SK-N-SH treated with all-trans-retinoic acid at 6 μM for 48 hours (cell line): ENCODE measurements at regions not wholly inside any gene's neighbourhood (a gene's known extent, or its start where the extent isn't known, plus 50 kb on each side); places are given as distances from the start of the nearest gene placed in this dataset.

Experiments
- ATAC-seq: fragments of 200-7000 bp; cut with Tn5 transposase; 3 replicates; pipeline ENCODE4 v1.9.1; 2020; ENCODE audit warnings: mild to moderate bottlenecking, moderate library complexity
- ARNTL ChIP-seq: fragments of 450-650 bp; formaldehyde crosslinking; IDR thresholded peaks from 2 replicates; pipeline ENCODE4 v1.5.0; 2020; ENCODE audit warnings: low read depth, mild to moderate bottlenecking, moderate library complexity, borderline replicate concordance
- BACH2 ChIP-seq: fragments of 250-450 bp; sonication (Bioruptor Pico); IDR thresholded peaks from 2 replicates; pipeline ENCODE4 v1.9.0; 2021; ENCODE audit warnings: mild to moderate bottlenecking, borderline replicate concordance
- CREB5 ChIP-seq: fragments of 250-450 bp; sonication (Bioruptor Pico); IDR thresholded peaks from 2 replicates; pipeline ENCODE4 v1.5.1; 2020; ENCODE audit warnings: low read depth, mild to moderate bottlenecking, moderate library complexity
- CSDC2 ChIP-seq: fragments of 250-450 bp; sonication (Bioruptor Pico); IDR thresholded peaks from 2 replicates; pipeline ENCODE4 v1.5.0; 2020; ENCODE audit warnings: mild to moderate bottlenecking, moderate library complexity
- CSRNP3 ChIP-seq: fragments of 250-450 bp; sonication (Bioruptor Pico); IDR thresholded peaks from 2 replicates; pipeline ENCODE4 v1.5.1; 2021; ENCODE audit warnings: mild to moderate bottlenecking, moderate library complexity
- ESRRG ChIP-seq: fragments of 250-450 bp; sonication (Bioruptor Pico); IDR thresholded peaks from 2 replicates; pipeline ENCODE4 v1.6.1; 2021; ENCODE audit warnings: mild to moderate bottlenecking
- ISL1 ChIP-seq: fragments of 250-450 bp; sonication (Bioruptor Pico); IDR thresholded peaks from 2 replicates; pipeline ENCODE4 v2.1.2; 2022; ENCODE audit warnings: mild to moderate bottlenecking, moderate library complexity
- OSR1 ChIP-seq: fragments of 250-450 bp; sonication (Bioruptor Pico); IDR thresholded peaks from 2 replicates; pipeline ENCODE4 v1.8.0; 2022; ENCODE audit warnings: moderate library complexity, mild to moderate bottlenecking, inconsistent platforms
- PPARA ChIP-seq: fragments of 250-450 bp; sonication (Bioruptor Pico); IDR thresholded peaks from 2 replicates; pipeline ENCODE4 v1.5.0; 2020; ENCODE audit warnings: mild to moderate bottlenecking, borderline replicate concordance
- SNAI2 ChIP-seq: fragments of 250-450 bp; sonication (Bioruptor Pico); IDR thresholded peaks from 2 replicates; pipeline ENCODE4 v1.5.0; 2020; ENCODE audit warnings: mild to moderate bottlenecking, moderate library complexity
- TCF4 ChIP-seq: fragments of 250-450 bp; sonication (Bioruptor Pico); IDR thresholded peaks from 2 replicates; pipeline ENCODE4 v1.8.0; 2021; ENCODE audit warnings: mild to moderate bottlenecking, moderate library complexity, borderline replicate concordance
- TOX ChIP-seq: fragments of 250-450 bp; sonication (Bioruptor Pico); IDR thresholded peaks from 2 replicates; pipeline ENCODE4 v1.8.0; 2021; ENCODE audit warnings: mild to moderate bottlenecking, moderate library complexity, borderline replicate concordance
- ZC3H10 ChIP-seq: fragments of 250-450 bp; sonication (Bioruptor Pico); IDR thresholded peaks from 2 replicates; pipeline ENCODE4 v1.5.1; 2021; ENCODE audit warnings: mild to moderate bottlenecking, moderate library complexity
- ZFP3 ChIP-seq: fragments of 250-450 bp; sonication (Bioruptor Pico); IDR thresholded peaks from 2 replicates; pipeline ENCODE4 v1.5.0; 2020; ENCODE audit warnings: mild to moderate bottlenecking, moderate library complexity
- ZFP30 ChIP-seq: fragments of 450-650 bp; formaldehyde crosslinking; IDR thresholded peaks from 2 replicates; pipeline ENCODE4 v1.5.0; 2022; ENCODE audit warnings: mild to moderate bottlenecking, moderate library complexity
- ZNF565 ChIP-seq: fragments of 450-650 bp; formaldehyde crosslinking; conservative IDR thresholded peaks from 2 replicates; pipeline ENCODE4 v1.5.0; 2020; ENCODE audit warnings: low read depth, mild to moderate bottlenecking, moderate library complexity
- ZNF70 ChIP-seq: fragments of 450-650 bp; formaldehyde crosslinking; IDR thresholded peaks from 2 replicates; pipeline ENCODE4 v1.5.0; 2020; ENCODE audit warnings: mild to moderate bottlenecking, moderate library complexity
- ZNF8 ChIP-seq: fragments of 450-650 bp; formaldehyde crosslinking; IDR thresholded peaks from 2 replicates; pipeline ENCODE4 v1.5.0; 2020; ENCODE audit warnings: mild to moderate bottlenecking, moderate library complexity
- TF ChIP-seq, protein P1 (sequence below): fragments of 250-450 bp; sonication (Bioruptor Pico); IDR thresholded peaks from 2 replicates; pipeline ENCODE4 v1.5.0; 2020; ENCODE audit warnings: mild to moderate bottlenecking, moderate library complexity
- TF ChIP-seq, protein P2 (sequence below): fragments of 250-450 bp; sonication (Bioruptor Pico); IDR thresholded peaks from 2 replicates; pipeline ENCODE4 v1.8.0; 2021; ENCODE audit warnings: low read depth, mild to moderate bottlenecking, moderate library complexity, borderline replicate concordance
- TF ChIP-seq, protein P3 (sequence below): fragments of 250-450 bp; sonication (Bioruptor Pico); IDR thresholded peaks from 2 replicates; pipeline ENCODE4 v1.8.0; 2020; ENCODE audit warnings: mild to moderate bottlenecking, moderate library complexity, borderline replicate concordance

GRCh38 chr5:22968386-22968785 is 115.2 kb upstream of the CDH12 start:
- no peak for TF ChIP-seq ESRRG
- no peak for TF ChIP-seq BACH2 (CRISPR knock-in tag)
- TF ChIP-seq ZNF565 (CRISPR knock-in tag): no peak
- TF ChIP-seq, protein P1, sequence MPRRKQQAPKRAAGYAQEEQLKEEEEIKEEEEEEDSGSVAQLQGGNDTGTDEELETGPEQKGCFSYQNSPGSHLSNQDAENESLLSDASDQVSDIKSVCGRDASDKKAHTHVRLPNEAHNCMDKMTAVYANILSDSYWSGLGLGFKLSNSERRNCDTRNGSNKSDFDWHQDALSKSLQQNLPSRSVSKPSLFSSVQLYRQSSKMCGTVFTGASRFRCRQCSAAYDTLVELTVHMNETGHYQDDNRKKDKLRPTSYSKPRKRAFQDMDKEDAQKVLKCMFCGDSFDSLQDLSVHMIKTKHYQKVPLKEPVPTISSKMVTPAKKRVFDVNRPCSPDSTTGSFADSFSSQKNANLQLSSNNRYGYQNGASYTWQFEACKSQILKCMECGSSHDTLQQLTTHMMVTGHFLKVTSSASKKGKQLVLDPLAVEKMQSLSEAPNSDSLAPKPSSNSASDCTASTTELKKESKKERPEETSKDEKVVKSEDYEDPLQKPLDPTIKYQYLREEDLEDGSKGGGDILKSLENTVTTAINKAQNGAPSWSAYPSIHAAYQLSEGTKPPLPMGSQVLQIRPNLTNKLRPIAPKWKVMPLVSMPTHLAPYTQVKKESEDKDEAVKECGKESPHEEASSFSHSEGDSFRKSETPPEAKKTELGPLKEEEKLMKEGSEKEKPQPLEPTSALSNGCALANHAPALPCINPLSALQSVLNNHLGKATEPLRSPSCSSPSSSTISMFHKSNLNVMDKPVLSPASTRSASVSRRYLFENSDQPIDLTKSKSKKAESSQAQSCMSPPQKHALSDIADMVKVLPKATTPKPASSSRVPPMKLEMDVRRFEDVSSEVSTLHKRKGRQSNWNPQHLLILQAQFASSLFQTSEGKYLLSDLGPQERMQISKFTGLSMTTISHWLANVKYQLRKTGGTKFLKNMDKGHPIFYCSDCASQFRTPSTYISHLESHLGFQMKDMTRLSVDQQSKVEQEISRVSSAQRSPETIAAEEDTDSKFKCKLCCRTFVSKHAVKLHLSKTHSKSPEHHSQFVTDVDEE (CRISPR knock-in tag): no peak
- no peak for TF ChIP-seq ZFP3 (CRISPR knock-in tag)
- TF ChIP-seq CSDC2 (CRISPR knock-in tag): no peak
- TF ChIP-seq CREB5 (CRISPR knock-in tag): no peak
- no peak for TF ChIP-seq ZC3H10 (CRISPR knock-in tag)
- TF ChIP-seq CSRNP3 (CRISPR knock-in tag): no peak
- no peak for TF ChIP-seq TOX
- ATAC-seq: no peak

- TF ChIP-seq BACH2 (CRISPR knock-in tag) (no peak), ZFP3 (CRISPR knock-in tag) (no peak), ZNF70 (no peak), ZFP30 (no peak), CREB5 (CRISPR knock-in tag) (no peak), ESRRG (no peak), ARNTL (CRISPR knock-in tag) (no peak), ZNF565 (CRISPR knock-in tag) (no peak), CSDC2 (CRISPR knock-in tag) (no peak), PPARA (CRISPR knock-in tag) (no peak), SNAI2 (no peak), ISL1 (CRISPR knock-in tag) (no peak), OSR1 (CRISPR knock-in tag) (no peak), ZNF8 (CRISPR knock-in tag) (no peak), CSRNP3 (CRISPR knock-in tag) (no peak), TOX (no peak), TCF4 (CRISPR knock-in tag) (no peak)
- TF ChIP-seq, protein P2, sequence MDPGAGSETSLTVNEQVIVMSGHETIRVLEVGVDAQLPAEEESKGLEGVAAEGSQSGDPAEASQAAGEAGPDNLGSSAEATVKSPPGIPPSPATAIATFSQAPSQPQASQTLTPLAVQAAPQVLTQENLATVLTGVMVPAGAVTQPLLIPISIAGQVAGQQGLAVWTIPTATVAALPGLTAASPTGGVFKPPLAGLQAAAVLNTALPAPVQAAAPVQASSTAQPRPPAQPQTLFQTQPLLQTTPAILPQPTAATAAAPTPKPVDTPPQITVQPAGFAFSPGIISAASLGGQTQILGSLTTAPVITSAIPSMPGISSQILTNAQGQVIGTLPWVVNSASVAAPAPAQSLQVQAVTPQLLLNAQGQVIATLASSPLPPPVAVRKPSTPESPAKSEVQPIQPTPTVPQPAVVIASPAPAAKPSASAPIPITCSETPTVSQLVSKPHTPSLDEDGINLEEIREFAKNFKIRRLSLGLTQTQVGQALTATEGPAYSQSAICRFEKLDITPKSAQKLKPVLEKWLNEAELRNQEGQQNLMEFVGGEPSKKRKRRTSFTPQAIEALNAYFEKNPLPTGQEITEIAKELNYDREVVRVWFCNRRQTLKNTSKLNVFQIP: no peak
- TF ChIP-seq, protein P3, sequence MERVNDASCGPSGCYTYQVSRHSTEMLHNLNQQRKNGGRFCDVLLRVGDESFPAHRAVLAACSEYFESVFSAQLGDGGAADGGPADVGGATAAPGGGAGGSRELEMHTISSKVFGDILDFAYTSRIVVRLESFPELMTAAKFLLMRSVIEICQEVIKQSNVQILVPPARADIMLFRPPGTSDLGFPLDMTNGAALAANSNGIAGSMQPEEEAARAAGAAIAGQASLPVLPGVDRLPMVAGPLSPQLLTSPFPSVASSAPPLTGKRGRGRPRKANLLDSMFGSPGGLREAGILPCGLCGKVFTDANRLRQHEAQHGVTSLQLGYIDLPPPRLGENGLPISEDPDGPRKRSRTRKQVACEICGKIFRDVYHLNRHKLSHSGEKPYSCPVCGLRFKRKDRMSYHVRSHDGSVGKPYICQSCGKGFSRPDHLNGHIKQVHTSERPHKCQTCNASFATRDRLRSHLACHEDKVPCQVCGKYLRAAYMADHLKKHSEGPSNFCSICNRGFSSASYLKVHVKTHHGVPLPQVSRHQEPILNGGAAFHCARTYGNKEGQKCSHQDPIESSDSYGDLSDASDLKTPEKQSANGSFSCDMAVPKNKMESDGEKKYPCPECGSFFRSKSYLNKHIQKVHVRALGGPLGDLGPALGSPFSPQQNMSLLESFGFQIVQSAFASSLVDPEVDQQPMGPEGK: no peak
- TF ChIP-seq, protein P1 (CRISPR knock-in tag): no peak
- ATAC-seq: no peak
Observed at GRCh38 chr5:22965960-22966359, 112.8 kb upstream of the CDH12 start.
